Stimulated activated CD8-positive, alpha-beta memory T cell treated with anti-CD3 and anti-CD28 coated beads, Interleukin-4, amount 100 ng/mL, for 48 hours (primary cell): ENCODE measurements at regions not wholly inside any gene's neighbourhood (a gene's known extent, or its start where the extent isn't known, plus 50 kb on each side); places are given as distances from the start of the nearest gene placed in this dataset.

ENCODE experiments used
- DNase-seq: peaks from one replicate; pipeline ENCODE4 v3.0.0-alpha.2; 2020

DNA sequence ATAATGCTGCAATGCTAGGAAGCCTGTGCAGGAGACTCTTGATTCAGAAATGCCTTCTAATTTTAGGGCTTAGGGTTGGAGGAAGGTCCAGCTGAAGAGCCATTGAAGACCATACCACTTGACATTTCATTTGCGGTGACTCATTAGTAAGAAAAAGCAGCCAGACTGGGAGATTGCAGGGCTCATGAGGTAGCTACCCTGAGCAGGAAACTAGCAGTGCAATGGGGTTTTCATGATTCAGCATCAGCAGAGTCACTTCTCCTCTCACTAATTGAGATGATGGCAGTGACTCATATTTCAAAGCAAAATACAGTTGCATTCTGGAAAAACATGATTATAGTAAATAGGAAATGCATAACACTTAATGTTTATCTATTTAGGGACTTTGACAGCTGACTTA, 434.1 kb downstream of the DNAJB9 start:
- no peak for DNase-seq

GRCh38 chr7:109009636-109010035, 440.0 kb downstream of the DNAJB9 start:
- no peak for DNase-seq

DNA sequence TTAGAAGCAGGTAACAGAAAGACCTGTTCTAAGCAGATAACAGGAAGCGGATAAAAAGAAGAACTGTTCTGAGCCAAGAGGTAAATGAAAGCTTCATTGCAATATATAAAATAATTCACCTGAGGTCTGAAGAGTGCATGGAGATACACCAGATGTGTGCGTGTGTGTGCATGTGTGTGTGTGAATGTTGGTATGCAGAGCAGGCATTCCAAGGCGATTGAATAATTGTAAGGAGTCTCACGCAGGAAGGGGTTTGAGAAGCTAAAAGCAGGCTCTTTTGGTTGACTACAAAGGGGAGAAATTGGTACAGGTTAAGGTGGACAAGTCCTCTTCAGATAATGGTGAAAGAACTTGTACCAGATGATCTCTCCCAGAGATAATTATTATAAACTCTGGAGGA, 450.6 kb downstream of the DNAJB9 start:
- DNase-seq, result no peak

DNA sequence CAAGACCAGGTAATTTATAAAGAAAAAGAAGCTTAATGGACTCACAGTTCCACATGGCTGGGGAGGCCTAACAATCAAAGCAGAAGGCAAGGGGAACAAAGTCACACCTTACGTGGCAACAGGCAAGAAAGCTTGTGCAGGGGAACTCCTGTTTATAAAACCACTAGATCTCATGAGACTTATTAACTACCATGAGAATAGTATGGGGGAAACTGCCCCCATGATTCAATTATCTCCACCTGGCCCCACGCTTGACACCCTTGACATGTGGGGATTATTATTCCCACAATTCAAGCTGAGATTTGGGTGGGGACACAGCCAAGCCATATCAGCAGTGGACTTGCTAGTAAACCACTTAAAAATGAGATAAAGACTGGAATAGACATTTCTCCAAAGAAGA, 451.7 kb downstream of the DNAJB9 start:
- no peak for DNase-seq

GRCh38 chr7:109029866-109030265, 460.2 kb downstream of the DNAJB9 start:
- DNase-seq, result no peak

GRCh38 chr7:109044691-109045090, 475.0 kb downstream of the DNAJB9 start:
- no peak for DNase-seq

GRCh38 chr7:109049366-109049765, 479.7 kb downstream of the DNAJB9 start:
- no peak for DNase-seq

DNA sequence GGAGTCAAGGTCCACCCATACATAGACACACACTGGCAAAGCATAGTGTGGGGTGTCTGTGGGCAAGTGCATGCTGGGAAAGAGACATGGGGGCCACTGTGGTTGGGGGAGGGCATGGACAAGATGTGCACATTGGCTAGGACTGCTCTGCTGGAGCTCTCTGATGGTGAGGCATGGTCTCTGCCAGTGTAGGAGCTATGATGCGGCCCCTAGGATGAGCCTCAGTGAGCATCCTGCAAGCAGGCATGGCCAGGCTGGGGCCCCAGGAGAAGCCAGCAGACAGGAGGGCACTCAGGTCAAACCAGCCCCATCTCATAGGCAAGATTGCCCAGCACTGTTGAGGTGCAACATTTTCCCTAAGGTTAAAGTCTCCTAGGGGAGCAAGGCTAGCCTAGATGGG, 489.4 kb downstream of the DNAJB9 start:
- DNase-seq, result no peak

DNA sequence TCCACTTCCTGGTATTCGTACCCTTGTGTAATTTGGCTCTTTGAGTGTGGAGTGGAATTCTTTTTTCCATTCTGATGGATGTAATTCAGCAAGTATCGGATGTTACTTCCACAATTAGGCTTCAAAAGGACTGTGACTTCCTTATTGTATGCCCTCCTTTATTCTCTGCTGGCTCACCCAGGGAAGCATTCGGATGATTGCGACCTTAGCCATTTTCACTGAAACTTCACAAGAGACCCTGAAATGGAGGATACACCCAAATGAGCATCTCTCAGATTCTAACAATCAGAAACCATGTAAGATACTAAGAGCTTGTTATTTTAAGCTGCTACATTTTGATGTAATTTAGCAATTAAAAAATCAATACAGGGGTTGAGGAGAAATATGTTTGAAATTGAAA, 493.1 kb downstream of the DNAJB9 start:
- DNase-seq, result no peak

- DNase-seq, result no peak
Measured at GRCh38 chr7:109073543-109073942, 503.9 kb downstream of the DNAJB9 start.

GRCh38 chr7:109076396-109076972, 506.8 kb downstream of the DNAJB9 start:
- DNase-seq, result no peak

GRCh38 chr7:109091042-109091441, 521.4 kb downstream of the DNAJB9 start:
- no peak for DNase-seq

GRCh38 chr7:109092268-109092667, 522.6 kb downstream of the DNAJB9 start:
- DNase-seq, result no peak

GRCh38 chr7:109101332-109101731, 531.7 kb downstream of the DNAJB9 start:
- DNase-seq, result no peak

DNA sequence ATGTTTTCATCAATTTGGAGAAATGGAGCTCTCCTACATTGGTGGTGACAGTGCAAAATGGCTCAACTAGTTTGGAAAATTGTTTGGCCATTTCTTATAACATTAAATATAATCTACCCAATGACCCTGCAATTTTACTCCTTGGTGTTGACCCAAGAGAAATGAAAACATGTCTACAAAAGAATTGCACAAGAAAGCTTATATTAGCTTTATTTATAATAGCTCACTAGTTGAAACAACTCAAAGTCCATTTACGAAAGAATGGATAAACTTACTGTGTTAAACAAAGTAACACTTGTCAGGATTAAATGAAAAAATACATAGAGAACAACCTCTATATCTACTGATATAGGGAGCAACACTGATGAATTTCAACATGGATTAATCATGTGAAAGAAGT, 539.9 kb downstream of the DNAJB9 start:
- DNase-seq, result no peak

GRCh38 chr7:109111086-109111485, 541.4 kb downstream of the DNAJB9 start:
- DNase-seq, result no peak

- DNase-seq, result no peak
Measured at GRCh38 chr7:109121599-109122300, 552.1 kb downstream of the DNAJB9 start.

- DNase-seq, result no peak
Measured at GRCh38 chr7:109125001-109125400, 555.3 kb downstream of the DNAJB9 start.

DNA sequence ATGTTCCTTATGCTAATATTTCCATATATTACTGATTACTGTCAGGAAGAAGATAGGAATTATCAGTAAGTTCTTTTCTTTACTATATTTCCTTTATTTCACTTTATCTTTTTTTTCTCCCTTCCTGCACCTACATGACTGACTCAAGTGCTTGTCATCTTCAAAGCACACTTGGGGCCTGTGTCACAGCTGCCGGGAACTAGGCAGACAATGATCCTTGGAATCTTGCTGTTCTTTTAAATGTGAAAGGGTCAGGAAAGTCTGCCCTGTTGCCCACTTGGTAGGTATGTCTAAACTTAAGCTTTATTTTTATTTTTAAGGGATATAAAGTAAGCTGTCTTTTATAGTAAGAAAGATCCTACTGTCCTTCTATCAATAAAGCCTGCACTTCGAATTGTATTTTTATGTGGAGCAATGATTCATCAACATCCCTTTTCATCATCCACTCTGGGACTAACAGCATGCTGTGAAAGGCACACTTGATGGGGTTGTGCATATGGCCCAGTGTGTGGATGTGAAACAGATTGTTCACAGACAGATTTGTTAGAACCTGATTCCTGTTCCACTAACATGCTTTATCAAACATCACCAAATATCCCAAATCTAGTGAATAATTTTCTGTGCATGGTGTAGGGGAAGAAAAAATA, 556.9 kb downstream of the DNAJB9 start:
- DNase-seq, result no peak

GRCh38 chr7:109127145-109127544, 557.5 kb downstream of the DNAJB9 start:
- no peak for DNase-seq

GRCh38 chr7:109131141-109131540, 561.5 kb downstream of the DNAJB9 start:
- DNase-seq, result no peak

DNA sequence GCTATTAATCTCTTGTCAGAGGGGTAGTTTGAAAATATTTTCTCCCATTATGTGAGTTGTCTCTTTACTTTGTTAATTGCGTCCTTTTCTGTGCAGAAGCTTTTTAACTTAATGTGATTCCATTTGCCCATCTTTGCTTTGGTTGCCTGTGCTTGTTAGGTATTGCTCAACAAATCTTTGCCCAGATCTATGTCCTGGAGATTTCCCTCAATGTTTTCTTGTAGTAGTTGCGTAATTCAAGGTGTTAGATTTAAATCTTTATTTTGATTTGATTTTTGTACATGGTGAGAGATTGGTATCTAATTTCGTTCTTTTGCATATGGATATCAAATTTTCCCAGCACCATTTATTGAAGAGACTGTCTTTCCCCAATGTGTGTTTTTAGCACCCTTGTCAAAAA, 567.2 kb downstream of the DNAJB9 start:
- no peak for DNase-seq

GRCh38 chr7:109154748-109155147, 585.1 kb downstream of the DNAJB9 start:
- no peak for DNase-seq

GRCh38 chr7:109158246-109158645, 588.6 kb downstream of the DNAJB9 start:
- no peak for DNase-seq

DNA sequence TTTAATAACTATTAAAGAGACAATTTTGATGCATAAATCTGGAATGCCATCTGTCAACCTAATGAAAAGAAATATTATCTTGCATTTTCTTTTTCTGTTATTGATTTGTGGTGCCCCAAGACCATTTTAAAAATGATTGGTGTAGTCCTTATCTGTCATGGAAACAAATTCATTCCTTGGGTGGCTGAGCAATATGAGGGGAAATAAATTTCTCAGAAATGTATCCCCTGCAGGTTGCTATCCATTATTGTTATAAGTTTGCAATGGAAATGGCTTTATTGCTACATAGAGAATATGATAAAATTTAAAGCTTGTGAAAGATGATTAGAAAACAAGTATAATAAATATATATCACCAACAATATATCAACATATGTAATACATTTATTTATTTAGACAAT, 607.0 kb downstream of the DNAJB9 start:
- DNase-seq, result no peak
